Suprapubic skin (tissue), 4 donors: ENCODE measurements at regions not wholly inside any gene's neighbourhood (a gene's known extent, or its start where the extent isn't known, plus 50 kb on each side); places are given as distances from the start of the nearest gene placed in this dataset.

ENCODE experiments used
- CTCF ChIP-seq, 2 donors: fragments of 200-600 bp in 1 of 2; fragments of 450-650 bp in 1 of 2; sonication (generic) in 1 of 2; IDR thresholded peaks; one replicate each; pipeline ENCODE4 v1.5.1; 2016 to 2019; ENCODE audit warnings: antibody characterized with exemption in 2 of 2, mild to moderate bottlenecking in 1 of 2, moderate library complexity in 1 of 2
- POLR2A ChIP-seq, 2 donors: fragments of 450-650 bp; IDR thresholded peaks; one replicate each; pipeline ENCODE4 v1.6.1; 2017; ENCODE audit warnings: antibody characterized with exemption in 2 of 2, mild to moderate bottlenecking in 2 of 2, moderate library complexity in 2 of 2
- POLR2AphosphoS5 ChIP-seq, 3 donors: sonication (generic); formaldehyde crosslinking; IDR thresholded peaks; one replicate each; pipeline ENCODE4 v1.6.1; 2017; ENCODE audit warnings: antibody characterized with exemption in 3 of 3

DNA sequence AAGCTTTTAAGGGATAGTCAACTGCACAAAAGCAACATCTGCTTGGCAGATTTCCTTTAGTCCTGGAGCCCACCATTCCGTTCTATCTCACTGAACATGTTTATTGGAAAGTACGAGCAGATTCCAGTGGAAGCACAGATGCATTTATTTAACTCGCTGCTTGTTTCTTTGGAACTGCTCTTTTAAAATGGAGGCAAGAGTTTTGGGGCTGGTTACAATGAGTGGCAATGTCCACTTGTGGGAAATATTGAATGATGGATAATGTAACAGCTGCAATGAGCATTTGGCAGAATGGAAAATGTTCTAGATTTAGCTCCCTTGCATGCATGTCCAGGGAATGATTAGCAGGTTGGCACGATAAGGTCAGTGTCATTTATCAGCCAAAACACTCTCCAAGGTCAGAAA is 163.0 kb downstream of the ATP23 start:
- TF ChIP-seq CTCF (IDR thresholded peaks at IDR 0.05) (no peak), POLR2AphosphoS5 (IDR thresholded peaks at IDR 0.05) (no peak), POLR2A (IDR thresholded peaks at IDR 0.05) (no peak)
